A549 (cell line): ENCODE measurements at regions not wholly inside any gene's neighbourhood (a gene's known extent, or its start where the extent isn't known, plus 50 kb on each side); places are given as distances from the start of the nearest gene placed in this dataset.

Experiments
- ATAC-seq, 2 experiments: fragments of 200-7000 bp in 1 of 2; fragments of >200 bp in 1 of 2; cut with Nextera tagmentation in 1 of 2; cut with Tn5 transposase in 1 of 2; 3 replicates each; pipeline versions ENCODE4 v1.8.0 to v1.9.1; 2018 to 2020; ENCODE audit warnings: mild to moderate bottlenecking in 1 of 2, moderate library complexity in 1 of 2
- CTCF ChIA-PET: fragments of 300-600 bp; sonication (Branson Sonifier 250); formaldehyde crosslinking; extraction: SDS; loops from one replicate; lab custom pipeline; 2021; ENCODE audit warnings: antibody characterized with exemption, inconsistent platforms; lab: Yijun Ruan, JAX
- POLR2A ChIA-PET: fragments of 350-600 bp; formaldehyde crosslinking; extraction: SDS; loops from one replicate; lab custom pipeline; 2021; ENCODE audit warnings: antibody characterized with exemption, inconsistent platforms; lab: Yijun Ruan, JAX
- DNase-seq, 2 experiments: peaks; one replicate each; pipeline versions ENCODE4 v3.0.0 to v3.0.0-alpha.2; 2011 to 2016; ENCODE audit warnings: low read depth in 1 of 2, low spot score in 1 of 2
- FAIRE-seq: peaks from 2 replicates; lab custom pipeline; 2011; peaks lifted over from hg19 to GRCh38; lab: Jason Lieb, UNC
- H3K27ac ChIP-seq, 2 experiments: fragments of >200 bp; sonication (Bioruptor Twin); formaldehyde crosslinking; 3 replicates each; pipeline ENCODE4 v1.5.1; 2016 to 2017
- H3K4me1 ChIP-seq: fragments of >200 bp; sonication (Bioruptor Twin); formaldehyde crosslinking; 3 replicates; pipeline ENCODE4 v1.6.1; 2016
- H3K4me2 ChIP-seq: fragments of >200 bp; sonication (Bioruptor Twin); formaldehyde crosslinking; 3 replicates; pipeline ENCODE4 v1.6.1; 2016
- H3K4me3 ChIP-seq: fragments of >200 bp; sonication (Bioruptor Twin); formaldehyde crosslinking; 3 replicates; pipeline ENCODE4 v1.5.1; 2016
- H3K9me3 ChIP-seq: fragments of >200 bp; sonication (Bioruptor Twin); formaldehyde crosslinking; 3 replicates; pipeline ENCODE4 v1.6.1; 2016
- BCL3 ChIP-seq: fragments of >200 bp; sonication (Bioruptor Twin); formaldehyde crosslinking; IDR thresholded peaks from 3 replicates; pipeline ENCODE4 v1.6.1; 2016
- CBX2 ChIP-seq: fragments of 200-600 bp; sonication (generic); IDR thresholded peaks from 2 replicates; pipeline ENCODE4 v1.6.1; 2016; ENCODE audit warnings: low read depth, mild to moderate bottlenecking, borderline replicate concordance
- CBX8 ChIP-seq: fragments of 200-600 bp; sonication (generic); IDR thresholded peaks from 2 replicates; pipeline ENCODE4 v1.6.1; 2016
- CEBPB ChIP-seq, 2 experiments: fragments of >200 bp in 1 of 2; sonication (Bioruptor Twin) in 1 of 2; formaldehyde crosslinking in 1 of 2; IDR thresholded peaks; 2 replicates each; pipeline ENCODE4 v1.6.1; 2012 to 2016
- CHD2 ChIP-seq: fragments of 150-350 bp; IDR thresholded peaks from 2 replicates; pipeline ENCODE4 v1.6.1; 2014; ENCODE audit warnings: low read length; ENCODE audit not compliant: partially characterized antibody
- EHMT2 ChIP-seq: fragments of 200-600 bp; sonication (generic); IDR thresholded peaks from 2 replicates; pipeline ENCODE4 v1.6.1; 2016; ENCODE audit warnings: antibody characterized with exemption, low read depth, mild to moderate bottlenecking, moderate library complexity
- EP300 ChIP-seq, 2 experiments: fragments of >200 bp; sonication (Bioruptor Twin); formaldehyde crosslinking; IDR thresholded peaks; 2 replicates in 1 of 2; 3 replicates in 1 of 2; pipeline ENCODE4 v1.6.1; 2016 to 2017
- GATA3 ChIP-seq: IDR thresholded peaks from 2 replicates; pipeline ENCODE4 v1.6.1; 2012; ENCODE audit warnings: borderline replicate concordance
- HDAC2 ChIP-seq: fragments of 200-600 bp; sonication (generic); IDR thresholded peaks from 2 replicates; pipeline ENCODE4 v1.6.1; 2016
- HES2 ChIP-seq: fragments of >200 bp; sonication (Bioruptor Twin); formaldehyde crosslinking; IDR thresholded peaks from 2 replicates; pipeline ENCODE4 v1.6.1; 2016
- HEYL ChIP-seq: fragments of 250-450 bp; sonication (Bioruptor Pico); IDR thresholded peaks from 2 replicates; pipeline ENCODE4 v1.8.0; 2021; ENCODE audit warnings: mild to moderate bottlenecking, moderate library complexity
- HMGXB4 ChIP-seq: fragments of 250-450 bp; sonication (Bioruptor Pico); IDR thresholded peaks from 2 replicates; pipeline ENCODE4 v1.5.0; 2021; ENCODE audit warnings: mild to moderate bottlenecking, moderate library complexity, borderline replicate concordance
- JUN ChIP-seq, 2 experiments: fragments of >200 bp; sonication (Bioruptor Twin); formaldehyde crosslinking; IDR thresholded peaks; 2 replicates in 1 of 2; 3 replicates in 1 of 2; pipeline ENCODE4 v1.6.1; 2016 to 2017
- KDM1A ChIP-seq: fragments of 200-600 bp; sonication (generic); IDR thresholded peaks from 2 replicates; pipeline ENCODE4 v1.6.1; 2016; ENCODE audit warnings: low read depth, mild to moderate bottlenecking
- KDM5A ChIP-seq: fragments of 200-600 bp; sonication (generic); IDR thresholded peaks from 2 replicates; pipeline ENCODE4 v1.6.1; 2016; ENCODE audit warnings: antibody characterized with exemption, mild to moderate bottlenecking
- NFE2L2 ChIP-seq: fragments of 150-350 bp; conservative IDR thresholded peaks from 2 replicates; pipeline ENCODE4 v1.6.1; 2014; ENCODE audit warnings: low read length
- PHF8 ChIP-seq: fragments of 200-600 bp; sonication (generic); IDR thresholded peaks from 2 replicates; pipeline ENCODE4 v1.6.1; 2016; ENCODE audit warnings: low read depth, mild to moderate bottlenecking, antibody characterized with exemption, moderate library complexity, borderline replicate concordance
- POLR2A ChIP-seq: IDR thresholded peaks from 2 replicates; pipeline ENCODE4 v1.6.1; 2012; ENCODE audit warnings: mild to moderate bottlenecking, low read length
- POLR2AphosphoS2 ChIP-seq: conservative IDR thresholded peaks from 2 replicates; pipeline ENCODE4 v1.6.1; 2012; ENCODE audit warnings: low read length, improper control_type of control experiment, inconsistent platforms
- REST ChIP-seq: fragments of 200-600 bp; sonication (generic); IDR thresholded peaks from 2 replicates; pipeline ENCODE4 v1.6.1; 2016; ENCODE audit warnings: antibody characterized with exemption, mild to moderate bottlenecking, moderate library complexity
- RNF2 ChIP-seq: fragments of 200-600 bp; sonication (generic); IDR thresholded peaks from 2 replicates; pipeline ENCODE4 v1.6.1; 2016; ENCODE audit warnings: low read depth, mild to moderate bottlenecking, antibody characterized with exemption, moderate library complexity, borderline replicate concordance
- SREBF2 ChIP-seq: fragments of 450-650 bp; IDR thresholded peaks from 2 replicates; pipeline ENCODE4 v1.6.1; 2014; ENCODE audit warnings: mild to moderate bottlenecking, moderate library complexity
- TFCP2L1 ChIP-seq: fragments of 250-450 bp; sonication (Bioruptor Pico); IDR thresholded peaks from 2 replicates; pipeline ENCODE4 v1.5.0; 2021; ENCODE audit warnings: mild to moderate bottlenecking
- TP53 ChIP-seq: fragments of 250-450 bp; sonication (Bioruptor Pico); IDR thresholded peaks from 2 replicates; pipeline ENCODE4 v1.5.0; 2021; ENCODE audit warnings: mild to moderate bottlenecking, moderate library complexity
- ZC3H11A ChIP-seq: fragments of 450-650 bp; IDR thresholded peaks from 2 replicates; pipeline ENCODE4 v1.6.1; 2014; ENCODE audit warnings: antibody characterized with exemption, mild to moderate bottlenecking
- ZNF302 ChIP-seq: fragments of 250-450 bp; sonication (Bioruptor Pico); IDR thresholded peaks from 2 replicates; pipeline ENCODE4 v1.9.0; 2021; ENCODE audit warnings: inconsistent platforms, mild to moderate bottlenecking, moderate library complexity
- ZSCAN20 ChIP-seq: fragments of 250-450 bp; sonication (Bioruptor Pico); IDR thresholded peaks from 2 replicates; pipeline ENCODE4 v1.8.0; 2022; ENCODE audit warnings: mild to moderate bottlenecking, moderate library complexity
- WGBS: methylation state at CpG from one replicate; pipeline ENCODE4 v1.1.6; 2017; ENCODE audit errors: missing lambda C conversion rate; 5-methylcytosine and 5-hydroxymethylcytosine counted together

GRCh38 chr20:52749938-52750337 lies 222.2 kb upstream of the TSHZ2 start:
- Histone ChIP-seq H3K4me2 (no peak overlapping the region), H3K4me3 (no peak overlapping the region), H3K9me3 (no peaks in the 10 kb centered on the region), H3K4me1 (no peaks in the 10 kb centered on the region), H3K27ac (no peak overlapping the region)
- CTCF ChIA-PET: no interaction called here
- POLR2A ChIA-PET: no interaction called here
- 2% methylated on average over 5 of the region's 5 CpGs for WGBS
- no peak for DNase-seq
- ATAC-seq: no peak
- no peak for FAIRE-seq
- TF ChIP-seq CEBPB (IDR thresholded peaks at IDR 0.05) (no peak), TP53 (CRISPR knock-in tag) (no peak), NFE2L2 (no peak)

- no peak overlapping the region for H3K4me3 ChIP-seq
- no peaks in the 10 kb centered on the region for H3K9me3 ChIP-seq
- whole genome bisulfite sequencing: 4% methylated on average over 1 of the region's 1 CpG
- H3K27ac ChIP-seq: no peak overlapping the region
- ChIA-PET CTCF (no interaction called here), POLR2A (no interaction called here)
- DNase-seq (no peak), ATAC-seq (no peak), FAIRE-seq (no peak)
- no peak overlapping the region for H3K4me2 ChIP-seq
- TF ChIP-seq PHF8 (no peak), HMGXB4 (CRISPR knock-in tag) (no peak), POLR2A (no peak), ZC3H11A (no peak), HDAC2 (no peak), SREBF2 (no peak), CBX2 (no peak)
- H3K4me1 ChIP-seq: no peaks in the 10 kb centered on the region
Observed at GRCh38 chr20:52748990-52749389, 223.2 kb upstream of the TSHZ2 start.

GRCh38 chr20:52748285-52748932 lies 223.7 kb upstream of the TSHZ2 start:
- WGBS: 39% methylated on average over 12 of the region's 12 CpGs
- ChIA-PET CTCF (interaction anchor here (0.6 to 1.5 kb wide), 2 partner anchors 16 to 436 kb away, joined by 3 to 4 read pairs; no protein-coding TSS in a partner anchor), POLR2A (no interaction called here)
- DNase-seq (no peak), FAIRE-seq (no peak), ATAC-seq (no peak)
- no peaks in the 10 kb centered on the region for H3K4me1 ChIP-seq
- no peak overlapping the region for H3K4me3 ChIP-seq
- H3K27ac ChIP-seq: no peak overlapping the region
- no peak overlapping the region for H3K4me2 ChIP-seq
- TF ChIP-seq GATA3 (no peak), CBX8 (no peak), EHMT2 (no peak), HEYL (CRISPR knock-in tag) (no peak), TFCP2L1 (CRISPR knock-in tag) (no peak), EP300 (IDR thresholded peaks at IDR 0.05) (no peak), POLR2AphosphoS2 (no peak), ZSCAN20 (CRISPR knock-in tag) (no peak), CHD2 (no peak), HMGXB4 (CRISPR knock-in tag) (no peak), JUN (IDR thresholded peaks at IDR 0.05) (no peak), ZC3H11A (no peak), BCL3 (no peak), KDM1A (no peak), RNF2 (no peak), KDM5A (no peak), HES2 (no peak), ZNF302 (no peak), PHF8 (no peak), REST (no peak)
- H3K9me3 ChIP-seq: no peaks in the 10 kb centered on the region
